H1 (cell line): ENCODE measurements at regions not wholly inside any gene's neighbourhood (a gene's known extent, or its start where the extent isn't known, plus 50 kb on each side); places are given as distances from the start of the nearest gene placed in this dataset.

ENCODE experiments used
- CTCF ChIA-PET: fragments of 300-600 bp; sonication (Branson Sonifier 250); formaldehyde crosslinking; loops from one replicate; lab custom pipeline; 2021; ENCODE audit not compliant: partially characterized antibody; lab: Charles Lee
- POLR2A ChIA-PET: fragments of 300-600 bp; sonication (Branson Sonifier 250); formaldehyde crosslinking; loops from one replicate; lab custom pipeline; 2021; ENCODE audit warnings: inconsistent platforms; ENCODE audit not compliant: partially characterized antibody; lab: Charles Lee
- DNase-seq, 2 experiments: peaks; one replicate each; pipeline versions ENCODE4 v3.0.0 to v3.0.0-alpha.2; 2010 to 2022; ENCODE audit warnings: low spot score in 2 of 2, low read depth in 1 of 2, mixed read lengths in 1 of 2
- FAIRE-seq: peaks from 2 replicates; lab custom pipeline; 2011; peaks lifted over from hg19 to GRCh38; lab: Jason Lieb, UNC
- H2AFZ ChIP-seq: 2 replicates; pipeline ENCODE4 v1.8.1; 2012; ENCODE audit warnings: low read length, inconsistent platforms
- H2AK5ac ChIP-seq: 2 replicates; pipeline ENCODE4 v1.6.1; 2013; ENCODE audit warnings: low read depth, low read length
- H2BK120ac ChIP-seq: replicated peaks from 2 replicates; pipeline ENCODE3; 2013; ENCODE audit warnings: low read depth, low read length, inconsistent platforms
- H2BK12ac ChIP-seq: 2 replicates; pipeline ENCODE4 v1.6.1; 2013; ENCODE audit warnings: low read depth, low read length
- H2BK15ac ChIP-seq: 2 replicates; pipeline ENCODE4 v1.6.1; 2013; ENCODE audit warnings: low read length
- H2BK20ac ChIP-seq: 2 replicates; pipeline ENCODE4 v1.6.1; 2013; ENCODE audit warnings: low read length
- H2BK5ac ChIP-seq: 2 replicates; pipeline ENCODE4 v1.6.1; 2013; ENCODE audit warnings: low read depth, low read length
- H3K14ac ChIP-seq: 2 replicates; pipeline ENCODE4 v1.6.1; 2013; ENCODE audit warnings: inconsistent platforms; ENCODE audit not compliant: insufficient read length
- H3K18ac ChIP-seq: 2 replicates; pipeline ENCODE4 v1.6.1; 2013; ENCODE audit warnings: low read length; ENCODE audit errors: extremely low read depth
- H3K23ac ChIP-seq: 2 replicates; pipeline ENCODE4 v1.6.1; 2013; ENCODE audit warnings: inconsistent platforms; ENCODE audit not compliant: insufficient read length
- H3K23me2 ChIP-seq: 2 replicates; pipeline ENCODE4 v1.6.1; 2013; ENCODE audit warnings: low read depth, low read length
- H3K27ac ChIP-seq: 2 replicates; pipeline ENCODE4 v1.6.1; 2011; ENCODE audit warnings: low read depth, low read length, inconsistent platforms
- H3K27me3 ChIP-seq, 4 experiments: replicated peaks in 1 of 4; 1 replicate in 1 of 4; 2 replicates in 3 of 4; pipeline versions ENCODE4 v1.6.1 to v1.8.1; 2011 to 2013; ENCODE audit warnings: low read length in 3 of 4, mild to moderate bottlenecking in 3 of 4, inconsistent platforms in 2 of 4, mixed read lengths in 2 of 4, moderate library complexity in 1 of 4; ENCODE audit not compliant: control insufficient read depth in 3 of 4, insufficient read depth in 3 of 4; ENCODE audit errors: extremely low read depth in 1 of 4
- H3K36me3 ChIP-seq, 4 experiments: 2 replicates each; pipeline versions ENCODE4 v1.6.1 to v1.8.1; 2011 to 2013; ENCODE audit warnings: mild to moderate bottlenecking in 4 of 4, low read length in 3 of 4, moderate library complexity in 2 of 4, control low read depth in 1 of 4, inconsistent platforms in 1 of 4; ENCODE audit not compliant: insufficient read depth in 4 of 4, control insufficient read depth in 2 of 4
- H3K4ac ChIP-seq: replicated peaks from 2 replicates; pipeline ENCODE3; 2013; ENCODE audit warnings: low read length, low read depth, mixed read lengths, inconsistent platforms; ENCODE audit not compliant: insufficient read length
- H3K4me1 ChIP-seq, 4 experiments: replicated peaks in 1 of 4; 1 replicate in 1 of 4; 2 replicates in 3 of 4; pipeline versions ENCODE4 v1.6.1 to v1.8.1; 2011 to 2013; ENCODE audit warnings: low read length in 3 of 4, inconsistent platforms in 2 of 4, mixed read lengths in 1 of 4; ENCODE audit not compliant: insufficient read depth in 4 of 4, control insufficient read depth in 3 of 4
- H3K4me2 ChIP-seq, 2 experiments: 2 replicates each; pipeline versions ENCODE4 v1.6.1 to v1.8.1; 2011 to 2013; ENCODE audit warnings: low read depth in 2 of 2, low read length in 2 of 2, control low read depth in 1 of 2, inconsistent platforms in 1 of 2, mild to moderate bottlenecking in 1 of 2; ENCODE audit not compliant: insufficient read depth in 1 of 2
- H3K4me3 ChIP-seq, 4 experiments: fragments of 200-600, 300-600 bp in 1 of 4; sonication (generic), shearing (Covaris generic), sonication (Bioruptor Twin) in 1 of 4; 2 replicates each; pipeline versions ENCODE4 v1.5.1 to v1.8.1; 2011 to 2016; ENCODE audit warnings: low read length in 4 of 4, low read depth in 3 of 4, control low read depth in 2 of 4, inconsistent platforms in 2 of 4, mild to moderate bottlenecking in 2 of 4, mixed read lengths in 1 of 4, moderate library complexity in 1 of 4; ENCODE audit not compliant: insufficient read depth in 2 of 4; ENCODE audit errors: extremely low read depth in 1 of 4
- H3K56ac ChIP-seq: replicated peaks from 2 replicates; pipeline ENCODE3; 2013; ENCODE audit warnings: low read depth, mild to moderate bottlenecking, mixed read lengths, low read length, inconsistent platforms; ENCODE audit not compliant: insufficient read length
- H3K79me1 ChIP-seq: 2 replicates; pipeline ENCODE4 v1.6.1; 2013; ENCODE audit warnings: low read depth, low read length, control low read depth
- H3K79me2 ChIP-seq, 2 experiments: 2 replicates each; pipeline versions ENCODE4 v1.6.1 to v1.8.1; 2012 to 2013; ENCODE audit warnings: low read length in 2 of 2, mild to moderate bottlenecking in 2 of 2, inconsistent platforms in 1 of 2; ENCODE audit not compliant: insufficient read depth in 2 of 2, control insufficient read depth in 1 of 2
- H3K9ac ChIP-seq, 4 experiments: replicated peaks in 1 of 4; 1 replicate in 1 of 4; 2 replicates in 3 of 4; pipeline versions ENCODE4 v1.6.1 to v1.8.1; 2011 to 2013; ENCODE audit warnings: low read depth in 3 of 4, low read length in 3 of 4, control low read depth in 2 of 4, mild to moderate bottlenecking in 2 of 4, moderate library complexity in 2 of 4, inconsistent platforms in 1 of 4; ENCODE audit errors: extremely low read depth in 1 of 4
- H3K9me3 ChIP-seq, 2 experiments: 2 replicates each; pipeline versions ENCODE4 v1.6.1 to v1.8.1; 2012 to 2013; ENCODE audit warnings: mild to moderate bottlenecking in 2 of 2, moderate library complexity in 2 of 2, control low read depth in 1 of 2, inconsistent platforms in 1 of 2, low read depth in 1 of 2, low read length in 1 of 2, mixed read lengths in 1 of 2; ENCODE audit not compliant: insufficient read depth in 2 of 2
- H4K20me1 ChIP-seq, 2 experiments: replicated peaks in 1 of 2; 2 replicates each; pipeline versions ENCODE3 to v1.8.1; 2011 to 2013; ENCODE audit warnings: inconsistent platforms in 2 of 2, low read length in 2 of 2, mild to moderate bottlenecking in 1 of 2; ENCODE audit not compliant: insufficient read depth in 2 of 2, control insufficient read depth in 1 of 2
- H4K5ac ChIP-seq: 2 replicates; pipeline ENCODE4 v1.6.1; 2013; ENCODE audit warnings: low read length, low read depth, mixed read lengths, inconsistent platforms; ENCODE audit not compliant: insufficient read length
- H4K8ac ChIP-seq: 2 replicates; pipeline ENCODE4 v1.8.0; 2013; ENCODE audit warnings: mild to moderate bottlenecking, moderate library complexity, low read length, inconsistent platforms; ENCODE audit not compliant: insufficient read depth; ENCODE audit errors: extremely low read depth
- H4K91ac ChIP-seq: replicated peaks from 2 replicates; pipeline ENCODE3; 2013; ENCODE audit warnings: low read length, mixed read lengths, inconsistent platforms; ENCODE audit not compliant: insufficient read length
- BRCA1 ChIP-seq: IDR thresholded peaks from 2 replicates; pipeline ENCODE4 v1.6.1; 2012; ENCODE audit warnings: low read depth, low read length, improper control_type of control experiment
- EZH2 ChIP-seq: fragments of 200-600 bp; sonication (generic); IDR thresholded peaks from 2 replicates; pipeline ENCODE4 v1.7.1; 2012; ENCODE audit warnings: low read depth, mild to moderate bottlenecking, moderate library complexity, low read length, inconsistent platforms; ENCODE audit not compliant: severe bottlenecking
- GABPA ChIP-seq: IDR thresholded peaks from 2 replicates; pipeline ENCODE4 v1.6.1; 2011; ENCODE audit warnings: mild to moderate bottlenecking, low read length, moderate library complexity, borderline replicate concordance; ENCODE audit not compliant: insufficient read depth
- POLR2AphosphoS5 ChIP-seq: IDR thresholded peaks from 2 replicates; pipeline ENCODE4 v1.6.1; 2011; ENCODE audit warnings: low read depth, low read length
- RFX5 ChIP-seq: IDR thresholded peaks from 2 replicates; pipeline ENCODE4 v1.6.1; 2011; ENCODE audit warnings: low read depth, low read length, improper control_type of control experiment, borderline replicate concordance
- SIRT6 ChIP-seq: IDR thresholded peaks from one replicate; pipeline ENCODE4 v1.7.1; 2012; ENCODE audit warnings: low read length, inconsistent platforms
- TAF1 ChIP-seq: IDR thresholded peaks from 2 replicates; pipeline ENCODE4 v1.6.1; 2011; ENCODE audit warnings: mild to moderate bottlenecking, low read depth, low read length
- TBP ChIP-seq: IDR thresholded peaks from 2 replicates; pipeline ENCODE4 v1.6.1; 2011; ENCODE audit warnings: low read depth, low read length, improper control_type of control experiment
- USF2 ChIP-seq: IDR thresholded peaks from 2 replicates; pipeline ENCODE4 v1.6.1; 2011; ENCODE audit warnings: low read length, improper control_type of control experiment
- YY1 ChIP-seq: IDR thresholded peaks from 2 replicates; pipeline ENCODE4 v1.6.1; 2011; ENCODE audit warnings: low read depth, mild to moderate bottlenecking, low read length
- WGBS, 2 experiments: shearing (Covaris generic) in 1 of 2; methylation state at CpG; one replicate each; pipeline versions ENCODE4 v1.1.6 to v1.1.7; 2013 to 2015; ENCODE audit warnings: low lambda C conversion rate in 2 of 2, mixed read lengths in 2 of 2, inconsistent platforms in 1 of 2, low coverage in 1 of 2, missing lambda C conversion rate in 1 of 2; ENCODE audit not compliant: insufficient replicate concordance in 2 of 2, insufficient coverage in 1 of 2, insufficient read length in 1 of 2; ENCODE audit errors: extremely low coverage in 1 of 2, missing lambda C conversion rate in 1 of 2; 5-methylcytosine and 5-hydroxymethylcytosine counted together

DNA sequence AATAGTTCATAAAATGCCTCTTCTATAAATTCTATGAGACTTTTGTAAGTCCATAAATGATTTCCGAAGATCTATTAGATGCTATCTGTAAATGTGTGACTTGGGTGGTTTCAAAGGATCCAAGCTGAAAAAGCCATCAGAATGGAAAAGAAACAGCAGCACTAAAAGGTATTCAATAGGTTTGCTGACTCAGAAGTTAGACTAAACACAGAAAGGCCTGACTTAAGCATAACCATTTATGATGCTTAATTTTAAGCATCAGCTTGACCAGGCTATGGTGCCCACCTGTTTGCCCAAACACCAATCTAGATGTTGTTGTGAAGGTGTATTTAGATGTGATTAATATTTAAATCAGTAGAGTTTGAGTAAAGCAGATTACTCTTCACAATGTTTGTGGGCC lies 513.5 kb downstream of the TFAP2A start:
- DNase-seq (no peak), FAIRE-seq (no peak)
- Histone ChIP-seq H3K79me1 (no peaks in the 10 kb centered on the region), H3K9me3 (no peaks in the 10 kb centered on the region), H3K56ac (no peak overlapping the region), H2BK20ac (no peak overlapping the region), H2AFZ (no peak overlapping the region), H3K27ac (no peak overlapping the region), H3K4ac (no peak overlapping the region), H4K20me1 (no peaks in the 10 kb centered on the region), H4K91ac (no peak overlapping the region), H2BK12ac (no peak overlapping the region), H3K4me2 (no peak overlapping the region), H2BK5ac (no peak overlapping the region), H4K8ac (no peak overlapping the region), H3K4me1 (no peaks in the 10 kb centered on the region), H3K27me3 (no peaks in the 10 kb centered on the region), H3K79me2 (no peaks in the 10 kb centered on the region), H2BK15ac (no peak overlapping the region), H4K5ac (no peak overlapping the region), H3K23me2 (no peaks in the 10 kb centered on the region; the same call in 1 of the 2 replicates), H2AK5ac (no peak overlapping the region), H3K36me3 (no peaks in the 10 kb centered on the region), H3K9ac (no peak overlapping the region), H3K18ac (no peak overlapping the region), H3K4me3 (no peak overlapping the region), H2BK120ac (no peak overlapping the region), H3K14ac (no peak overlapping the region), H3K23ac (no peak overlapping the region)
- TF ChIP-seq TAF1: no peak
- no peak for TF ChIP-seq TBP
- no peak for TF ChIP-seq RFX5
- TF ChIP-seq YY1: no peak
- TF ChIP-seq GABPA: no peak
- TF ChIP-seq POLR2AphosphoS5: no peak
- no peak for TF ChIP-seq SIRT6
- no peak for TF ChIP-seq USF2
- TF ChIP-seq BRCA1: no peak
- no peak for TF ChIP-seq EZH2
- ChIA-PET POLR2A (no interaction called here), CTCF (interaction anchor here (1.2 kb wide), 1 partner anchor 14 kb away, joined by 4 read pairs; no protein-coding TSS in a partner anchor)
- WGBS, 2 experiments: 83% methylated on average over 1 of the region's 1 CpG; no CpG with 5 or more reads in 1 of the 2 experiments
